Kasumi-1 (cell line): ENCODE measurements at regions not wholly inside any gene's neighbourhood (a gene's known extent, or its start where the extent isn't known, plus 50 kb on each side); places are given as distances from the start of the nearest gene placed in this dataset.
"Not testable (repeated sequence)": the region's sequence is repeated elsewhere in the genome, so short reads cannot be mapped to it uniquely, and the experiment has no call there.

Source experiments
- DNase-seq, 2 experiments: peaks; one replicate each; lab custom pipeline; 2025; lab: John Stamatoyannopoulos, UW

GRCh38 chr15:53923741-53924140 is 54.5 kb upstream of the UNC13C start:
- not testable (repeated sequence) for DNase-seq

DNA sequence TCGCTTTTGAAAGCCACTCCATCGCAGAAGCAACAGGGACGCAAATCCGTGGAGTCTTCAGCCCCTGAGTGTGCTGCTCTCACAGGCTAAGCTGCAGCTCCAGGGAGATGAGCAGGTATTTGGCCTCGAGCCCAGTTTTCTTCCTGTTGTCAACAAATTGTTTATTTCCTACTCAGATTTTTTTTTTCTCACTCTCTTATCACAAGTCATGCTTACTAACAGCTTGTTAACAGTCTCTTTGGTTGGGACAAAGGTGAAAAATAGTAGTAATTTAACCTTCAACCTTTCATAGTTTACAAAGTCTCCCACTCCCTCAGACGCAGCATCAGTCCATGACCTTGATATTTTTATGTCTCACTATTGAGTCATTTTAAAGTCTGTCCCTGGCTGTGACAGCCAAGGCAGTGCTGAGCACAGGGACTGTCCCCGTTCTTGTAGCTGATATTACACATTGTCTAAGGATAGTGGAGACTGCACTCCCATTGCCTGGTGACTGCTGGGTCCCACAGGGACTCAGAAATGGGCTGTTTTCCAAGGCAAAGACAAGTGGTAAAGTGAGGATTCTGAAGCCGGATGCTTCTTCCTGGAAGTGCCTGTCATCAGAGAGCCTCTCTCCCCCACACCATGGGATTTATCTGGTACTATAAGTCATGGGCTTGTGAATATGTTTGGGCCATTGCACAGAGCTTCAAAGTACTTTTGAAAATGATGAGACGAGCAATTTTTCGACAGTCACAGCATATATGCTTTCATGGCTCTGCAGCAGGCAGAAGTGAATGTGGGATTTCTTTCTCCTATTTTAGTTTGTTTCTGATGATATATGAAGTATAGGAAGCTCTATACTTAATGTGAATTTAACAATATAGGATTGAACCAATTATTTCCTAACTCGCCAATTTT is 59.8 kb upstream of the UNC13C start:
- DNase-seq = no peak

GRCh38 chr15:53917109-53917508 is 61.1 kb upstream of the UNC13C start:
- DNase-seq = no peak

DNA sequence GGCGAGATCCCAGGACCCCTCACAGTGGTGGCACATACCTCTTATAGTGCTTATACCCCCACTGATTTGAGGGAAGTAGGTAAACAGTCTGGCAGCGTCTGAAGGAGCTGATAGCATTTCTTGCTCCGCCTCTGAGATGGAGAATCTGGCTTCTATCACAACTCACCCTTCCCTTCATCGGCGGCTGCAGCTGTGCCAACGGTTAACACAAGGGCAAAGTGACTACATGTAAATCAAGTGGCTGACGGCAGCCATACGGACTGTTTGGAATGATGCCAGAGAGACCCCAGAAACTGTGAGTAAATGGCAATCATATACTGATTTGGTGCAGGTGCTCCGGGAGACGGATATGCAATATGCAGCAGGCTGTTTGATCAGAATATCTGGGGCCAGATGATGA is 66.8 kb upstream of the UNC13C start:
- DNase-seq = no peak

- DNase-seq = no peak
These were observed 67.4 kb upstream of the UNC13C start for GRCh38 chr15:53910852-53911251.

GRCh38 chr15:53910236-53910849 is 67.9 kb upstream of the UNC13C start:
- no peak for DNase-seq

- no peak for DNase-seq
These were observed 75.1 kb upstream of the UNC13C start for GRCh38 chr15:53903129-53903528.

DNA sequence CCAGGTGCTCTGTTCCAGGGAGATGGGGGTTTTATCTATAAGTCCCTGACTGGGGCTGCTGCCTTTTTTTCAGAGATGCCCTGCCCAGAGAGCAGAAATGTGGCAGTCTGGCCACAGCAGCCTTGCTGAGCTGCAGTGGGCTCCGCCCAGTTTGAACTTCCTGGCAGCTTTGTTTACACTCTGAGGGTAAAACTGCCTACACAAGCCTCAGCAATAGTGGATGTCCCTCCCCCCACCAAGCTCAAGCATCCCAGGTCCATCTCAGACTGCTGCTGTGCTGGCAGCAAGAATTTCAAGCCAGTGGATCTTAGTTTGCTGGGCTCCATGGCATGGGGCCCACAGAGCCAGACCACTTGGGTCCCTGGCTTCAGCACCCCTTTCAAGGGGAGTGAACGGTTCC is 84.8 kb upstream of the UNC13C start:
- DNase-seq = not testable (repeated sequence)

GRCh38 chr15:53891862-53892261 is 86.4 kb upstream of the UNC13C start:
- DNase-seq = not testable (repeated sequence)

GRCh38 chr15:53884441-53884840 is 93.8 kb upstream of the UNC13C start:
- DNase-seq = no peak

GRCh38 chr15:53882311-53882710 is 95.9 kb upstream of the UNC13C start:
- no peak for DNase-seq

DNA sequence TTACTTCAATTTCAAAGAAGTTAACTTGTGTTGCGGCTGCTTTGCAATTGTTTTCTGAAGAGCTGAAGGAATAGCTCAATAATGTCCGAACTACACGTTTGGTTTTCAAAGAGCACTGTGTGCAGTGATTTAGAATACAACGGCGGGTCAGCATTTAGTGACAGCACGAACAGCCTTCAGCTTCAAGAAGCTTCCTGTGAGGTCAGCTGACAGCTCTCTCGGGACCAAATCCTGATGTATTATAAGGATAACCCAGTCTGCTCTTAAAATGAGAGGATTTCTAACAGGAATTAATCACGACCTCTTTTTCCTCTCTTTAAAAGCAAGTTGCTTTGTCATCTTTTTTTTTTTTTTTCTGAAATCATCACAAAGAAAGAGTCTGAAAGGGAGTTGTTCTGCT is 97.9 kb upstream of the UNC13C start:
- DNase-seq = no peak

DNA sequence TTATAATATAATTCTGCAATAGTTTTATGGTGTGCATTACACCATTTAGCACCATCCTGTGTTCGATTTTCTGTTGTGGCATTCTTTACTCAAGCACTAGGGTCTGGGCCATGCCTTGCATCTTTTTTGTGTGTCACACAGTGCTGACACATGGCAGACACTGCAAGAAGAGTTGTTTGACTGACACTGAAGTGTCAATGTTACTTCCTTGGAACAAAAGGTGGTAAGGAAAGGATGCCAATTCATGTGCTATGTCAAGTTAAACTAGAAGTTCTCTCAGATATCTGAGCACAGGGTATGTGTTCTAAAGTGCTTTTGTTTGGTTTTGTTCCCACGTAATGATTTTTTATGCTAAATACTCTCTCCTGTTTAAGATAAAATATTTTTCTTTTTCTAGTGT is 102.5 kb upstream of the UNC13C start:
- DNase-seq = no peak

DNA sequence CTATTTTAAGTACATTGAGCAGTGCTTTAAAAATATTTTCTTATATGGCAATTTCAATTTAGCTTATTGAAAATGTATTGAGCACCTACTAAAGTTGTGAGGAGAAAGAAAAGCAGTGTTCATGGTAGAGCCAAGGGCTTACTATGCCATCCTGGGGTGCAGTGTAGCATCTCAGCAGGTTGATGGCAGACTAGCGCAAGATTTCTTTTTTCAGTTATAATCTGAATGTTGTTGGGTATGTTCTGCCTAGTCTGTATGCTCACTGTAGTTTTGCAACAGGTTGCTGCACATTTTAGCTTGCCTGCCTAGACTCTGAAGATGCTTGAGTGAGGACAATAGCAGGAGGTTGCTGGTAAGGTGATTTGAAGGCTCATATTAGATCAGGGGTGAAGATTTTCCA is 103.1 kb upstream of the UNC13C start:
- DNase-seq = no peak

GRCh38 chr15:53872410-53872809 is 105.8 kb upstream of the UNC13C start:
- peak; percentile 67 to 75 for DNase-seq

- no peak for DNase-seq
These were observed 108.5 kb upstream of the UNC13C start for GRCh38 chr15:53869806-53870073.

- peak in 1 of 2 experiments; percentile 20 for DNase-seq
These were observed 109.0 kb upstream of the UNC13C start for GRCh38 chr15:53869044-53869805.

- DNase-seq = no peak
These were observed 102.9 kb upstream of the WDR72 start for GRCh38 chr15:53862386-53862785.

DNA sequence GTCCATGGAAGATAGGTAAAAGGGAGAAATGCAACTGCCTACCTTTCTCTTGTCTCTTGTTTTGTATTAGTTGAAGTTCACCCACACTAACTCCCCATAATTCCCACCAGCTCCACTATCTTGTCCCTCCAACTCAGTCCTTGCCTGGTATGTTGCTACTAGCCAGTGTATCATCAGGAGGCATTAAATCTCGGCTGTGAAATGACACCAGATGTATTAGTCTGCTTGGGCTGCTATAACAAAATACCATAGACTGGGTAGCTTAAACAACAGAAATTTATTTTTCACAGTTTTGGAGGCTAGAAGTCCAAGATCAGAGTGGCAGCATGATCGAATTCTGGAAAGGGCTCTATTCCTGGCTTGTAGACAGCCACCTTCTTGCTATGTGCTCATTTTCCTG is 102.3 kb upstream of the WDR72 start:
- no peak for DNase-seq

GRCh38 chr15:53851110-53851848 is 91.8 kb upstream of the WDR72 start:
- DNase-seq = no peak

DNA sequence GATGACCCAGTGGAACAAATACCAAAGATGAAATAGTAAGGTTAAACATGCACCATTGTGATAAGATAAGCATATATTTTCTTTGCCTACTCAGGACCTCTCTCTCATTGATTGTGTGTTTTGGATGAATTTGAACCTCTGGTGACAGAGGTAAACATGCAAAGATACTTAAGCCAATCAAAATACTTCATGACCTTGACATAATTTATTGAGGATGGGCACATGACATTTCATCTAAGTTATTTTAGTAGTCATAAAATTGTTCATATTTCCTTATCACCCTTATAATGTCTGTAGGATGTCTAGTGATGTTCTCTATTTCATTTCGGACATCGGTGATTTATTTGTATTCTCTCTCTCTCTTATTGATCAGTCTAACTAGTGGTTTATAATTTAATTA is 88.3 kb upstream of the WDR72 start:
- DNase-seq = no peak

GRCh38 chr15:53844634-53845033 is 85.2 kb upstream of the WDR72 start:
- no peak for DNase-seq
